ENCODE measurements at regions not wholly inside any gene's neighbourhood (a gene's known extent, or its start where the extent isn't known, plus 50 kb on each side); places are given as distances from the start of the nearest gene placed in this dataset.

DNA sequence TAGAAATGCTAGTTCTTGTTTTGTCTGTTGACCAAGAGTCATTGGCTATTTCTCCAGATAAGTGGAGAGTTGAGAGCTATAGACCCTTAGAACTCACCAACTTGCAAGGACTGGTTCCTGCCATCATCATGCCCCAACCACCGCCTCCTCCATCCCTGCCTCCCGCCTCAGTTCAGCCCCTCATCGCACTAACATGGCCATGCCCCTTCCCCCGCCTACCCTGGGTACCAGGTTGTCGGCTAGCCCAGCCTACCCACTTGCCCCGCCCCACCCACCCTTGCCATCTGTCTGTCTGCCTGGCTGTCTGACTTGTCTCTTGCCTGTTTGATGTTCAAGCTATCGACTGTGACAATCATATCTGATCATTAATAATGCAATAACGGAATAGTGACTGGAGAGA lies 154.1 kb downstream of the TRIM29 start:
- FAIRE-seq (no peak), DNase-seq (ENCODE audit: insufficient read length, low spot score) (no peak)
- TF ChIP-seq, protein P1, sequence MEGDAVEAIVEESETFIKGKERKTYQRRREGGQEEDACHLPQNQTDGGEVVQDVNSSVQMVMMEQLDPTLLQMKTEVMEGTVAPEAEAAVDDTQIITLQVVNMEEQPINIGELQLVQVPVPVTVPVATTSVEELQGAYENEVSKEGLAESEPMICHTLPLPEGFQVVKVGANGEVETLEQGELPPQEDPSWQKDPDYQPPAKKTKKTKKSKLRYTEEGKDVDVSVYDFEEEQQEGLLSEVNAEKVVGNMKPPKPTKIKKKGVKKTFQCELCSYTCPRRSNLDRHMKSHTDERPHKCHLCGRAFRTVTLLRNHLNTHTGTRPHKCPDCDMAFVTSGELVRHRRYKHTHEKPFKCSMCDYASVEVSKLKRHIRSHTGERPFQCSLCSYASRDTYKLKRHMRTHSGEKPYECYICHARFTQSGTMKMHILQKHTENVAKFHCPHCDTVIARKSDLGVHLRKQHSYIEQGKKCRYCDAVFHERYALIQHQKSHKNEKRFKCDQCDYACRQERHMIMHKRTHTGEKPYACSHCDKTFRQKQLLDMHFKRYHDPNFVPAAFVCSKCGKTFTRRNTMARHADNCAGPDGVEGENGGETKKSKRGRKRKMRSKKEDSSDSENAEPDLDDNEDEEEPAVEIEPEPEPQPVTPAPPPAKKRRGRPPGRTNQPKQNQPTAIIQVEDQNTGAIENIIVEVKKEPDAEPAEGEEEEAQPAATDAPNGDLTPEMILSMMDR (IDR thresholded peaks at IDR 0.05; ENCODE audit: insufficient read depth, missing control alignments), result no peak

DNA sequence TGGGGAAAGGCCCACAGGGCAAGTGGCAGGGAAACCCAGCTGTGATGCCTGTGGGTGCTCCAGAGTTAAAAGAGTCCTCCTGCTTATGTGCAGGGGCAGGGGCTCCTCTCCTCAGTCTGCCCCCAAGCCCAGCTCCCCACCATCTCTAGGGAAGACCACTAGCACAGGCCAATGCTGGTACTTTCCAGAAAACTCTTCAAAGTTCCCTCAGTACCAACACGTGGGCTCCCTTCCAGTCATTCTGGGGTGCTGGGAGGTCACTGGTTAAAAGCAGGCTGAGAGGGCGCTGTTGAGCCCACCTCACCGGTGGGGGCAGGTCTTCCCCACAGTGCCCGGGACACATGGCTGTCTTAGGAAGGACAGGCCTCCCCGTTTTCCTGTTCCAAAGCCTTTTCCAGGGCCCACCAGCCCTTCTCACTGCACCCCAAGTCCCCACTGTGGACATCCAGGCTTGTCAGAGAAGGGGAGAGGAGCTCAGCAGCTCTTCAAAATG lies 154.6 kb downstream of the TRIM29 start:
- no peak for FAIRE-seq
- no peak for DNase-seq (ENCODE audit: insufficient read length, low spot score)
- TF ChIP-seq, protein P1 (IDR thresholded peaks at IDR 0.05; ENCODE audit: insufficient read depth, missing control alignments), result no peak

DNA sequence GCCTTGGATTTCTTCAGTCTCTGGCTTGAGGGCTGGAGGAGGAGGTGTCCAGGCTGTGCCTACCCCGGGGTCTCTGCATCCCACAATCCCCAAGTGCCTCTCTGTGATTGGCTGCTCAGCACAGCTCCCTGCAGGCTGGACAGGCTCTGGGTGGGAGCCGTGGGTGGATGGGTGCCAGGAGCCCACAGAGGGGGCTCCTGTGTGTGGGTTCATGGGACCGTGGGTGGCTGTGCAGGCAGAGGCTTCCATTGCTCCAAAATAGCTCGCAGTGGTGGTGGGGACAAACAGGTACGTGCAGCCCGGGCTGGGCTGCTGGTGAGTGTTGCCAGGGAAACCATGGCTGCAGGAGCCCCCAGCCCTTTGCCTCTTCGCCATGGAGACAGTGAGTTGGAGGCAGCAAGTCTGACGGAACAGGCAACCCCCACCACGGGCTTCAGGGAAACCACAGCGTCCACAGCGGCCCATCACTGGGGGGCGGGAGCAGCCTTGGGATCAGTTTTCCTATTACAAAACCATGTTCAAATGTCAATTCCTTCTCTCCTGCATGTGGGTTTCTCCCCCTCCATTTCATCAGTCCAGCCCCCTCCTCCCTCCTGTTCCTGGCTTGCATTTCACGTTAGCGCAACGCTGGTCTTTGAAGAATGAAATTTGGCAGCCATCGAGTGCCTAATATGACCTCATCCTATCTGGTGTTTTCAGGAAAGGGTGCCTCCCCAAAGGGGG lies 155.2 kb downstream of the TRIM29 start:
- TF ChIP-seq, protein P1 (IDR thresholded peaks at IDR 0.05; ENCODE audit: insufficient read depth, missing control alignments), result no peak
- no peak for FAIRE-seq
- DNase-seq (ENCODE audit: insufficient read length, low spot score), result no peak

DNA sequence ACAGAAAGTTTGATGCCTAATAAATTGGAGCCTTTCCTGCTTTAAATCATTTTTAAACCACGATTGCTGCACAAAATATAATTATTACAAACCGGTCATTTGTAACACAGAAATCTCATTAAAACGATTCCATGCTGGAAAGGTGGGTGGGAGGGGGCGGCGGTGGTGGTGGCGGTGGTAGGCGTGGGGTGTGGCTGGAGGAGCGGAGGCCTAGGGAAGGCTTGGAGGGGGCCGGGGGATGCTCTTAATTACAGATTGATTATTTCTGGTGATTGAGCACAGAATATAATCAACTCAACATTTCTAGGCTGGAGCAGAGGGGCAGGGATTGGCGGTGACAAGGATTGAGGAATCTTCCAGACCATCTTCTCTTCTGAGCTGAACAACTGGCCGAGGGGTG lies 157.5 kb downstream of the TRIM29 start:
- TF ChIP-seq, protein P1 (IDR thresholded peaks at IDR 0.05; ENCODE audit: insufficient read depth, missing control alignments), result no peak
- FAIRE-seq, result no peak
- DNase-seq (ENCODE audit: insufficient read length, low spot score), result no peak

DNA sequence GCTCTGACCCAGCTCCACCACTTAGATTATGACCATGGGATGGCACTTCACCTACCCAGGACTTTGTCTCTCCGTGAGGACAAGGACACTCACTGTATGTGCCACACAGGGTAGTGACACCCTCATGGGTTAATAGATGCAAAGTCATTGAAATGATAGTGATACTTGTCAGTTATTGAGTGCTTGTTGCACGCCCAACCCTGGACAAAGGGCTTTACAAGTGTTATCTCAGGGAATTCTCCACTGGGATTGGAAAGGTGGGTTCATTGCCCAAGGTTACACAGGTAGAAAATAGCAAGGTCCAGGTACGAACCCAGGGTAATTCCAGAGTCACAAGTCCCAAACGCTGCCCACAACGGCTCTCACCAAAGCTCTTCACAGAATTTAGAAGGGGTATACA lies 158.2 kb downstream of the TRIM29 start:
- TF ChIP-seq, protein P1 (IDR thresholded peaks at IDR 0.05; ENCODE audit: insufficient read depth, missing control alignments), result no peak
- FAIRE-seq, result no peak
- DNase-seq (ENCODE audit: insufficient read length, low spot score), result no peak

DNA sequence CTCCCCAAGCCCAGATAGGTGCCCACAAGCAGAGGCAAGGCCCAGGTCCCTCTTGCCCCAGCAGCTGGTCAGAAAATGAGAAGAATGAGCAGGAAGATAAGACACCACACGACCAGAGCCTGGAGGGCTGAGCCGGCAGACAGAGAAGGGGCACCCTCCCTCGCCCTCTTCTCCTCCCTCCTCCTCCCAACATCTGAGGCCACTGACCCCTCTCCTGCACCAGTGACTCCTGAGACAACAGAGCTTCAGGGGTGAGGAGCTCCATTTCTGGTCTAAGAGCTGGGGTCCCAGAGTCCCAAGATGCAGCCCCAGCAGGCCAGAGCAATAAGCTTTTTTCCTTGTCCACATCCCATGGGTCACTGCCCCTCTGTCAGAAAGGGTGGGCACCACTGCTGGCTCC lies 159.2 kb downstream of the TRIM29 start:
- TF ChIP-seq, protein P1 (IDR thresholded peaks at IDR 0.05; ENCODE audit: insufficient read depth, missing control alignments), result no peak
- FAIRE-seq, result no peak
- no peak for DNase-seq (ENCODE audit: insufficient read length, low spot score)

DNA sequence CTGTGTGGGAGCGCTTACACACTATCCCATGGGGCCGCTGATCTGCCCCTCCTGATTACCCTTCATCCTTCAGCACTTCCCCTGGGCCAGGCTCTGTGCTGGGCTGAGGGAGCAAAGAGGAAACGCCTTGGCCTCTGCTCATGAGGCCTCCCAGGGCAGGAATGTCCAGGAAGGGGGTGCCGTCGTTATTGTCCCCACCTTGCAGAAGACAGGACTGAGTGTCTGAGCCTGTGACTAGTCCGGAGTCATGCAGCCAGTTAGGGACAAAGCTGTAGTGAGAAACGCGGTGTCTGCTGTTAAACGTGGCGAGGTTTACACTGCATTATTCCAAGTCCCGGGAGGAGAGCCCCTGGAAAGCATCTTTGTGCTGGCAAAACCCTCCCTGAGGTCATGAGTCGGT lies 160.0 kb downstream of the TRIM29 start:
- TF ChIP-seq, protein P1 (IDR thresholded peaks at IDR 0.05; ENCODE audit: insufficient read depth, missing control alignments), result no peak
- DNase-seq (ENCODE audit: insufficient read length, low spot score) (no peak), FAIRE-seq (no peak)

Measured in D721Med (cell line).